Pancreas (tissue), 10 donors: ENCODE measurements at regions not wholly inside any gene's neighbourhood (a gene's known extent, or its start where the extent isn't known, plus 50 kb on each side); places are given as distances from the start of the nearest gene placed in this dataset.

Source experiments
- ATAC-seq, 4 donors: fragments of 200-7000 bp; cut with Tn5 transposase; one replicate each; pipeline versions ENCODE4 v1.8.0 to v1.9.1; 2020; ENCODE audit warnings: mild to moderate bottlenecking in 4 of 4, moderate library complexity in 4 of 4
- DNase-seq, 6 donors: peaks; one replicate each; pipeline ENCODE4 v3.0.0-alpha.2; 2020
- FAIRE-seq: peaks from 2 replicates; lab custom pipeline; 2012; peaks lifted over from hg19 to GRCh38; lab: Jason Lieb, UNC
- H3K27ac ChIP-seq, 4 donors: fragments of 200-600 bp; sonication (generic); 1 replicate in 3 of 4; 2 replicates in 1 of 4; pipeline versions ENCODE4 v1.5.0 to v1.8.0; 2020
- H3K27me3 ChIP-seq, 4 donors: fragments of 200-600 bp; one replicate each; pipeline ENCODE4 v1.8.0; 2021
- H3K36me3 ChIP-seq, 3 donors: fragments of 200-600 bp; sonication (generic) in 1 of 3; one replicate each; pipeline versions ENCODE4 v1.5.0 to v1.8.0; 2020 to 2021
- H3K4me1 ChIP-seq, 3 donors: fragments of 200-600 bp; one replicate each; pipeline ENCODE4 v1.8.0; 2021
- H3K4me3 ChIP-seq, 4 donors: fragments of 200-600 bp; sonication (generic) in 2 of 4; one replicate each; pipeline versions ENCODE4 v1.5.0 to v1.8.0; 2020 to 2021
- H3K9me3 ChIP-seq, 4 donors: fragments of 200-600 bp; one replicate each; pipeline ENCODE4 v1.8.0; 2021
- CTCF ChIP-seq, 4 donors: fragments of 200-600 bp; sonication (generic) in 3 of 4; IDR thresholded peaks; one replicate each; pipeline versions ENCODE4 v1.5.0 to v1.8.0; 2021; ENCODE audit warnings: antibody characterized with exemption in 4 of 4
- WGBS, 2 donors: extraction: QIAGEN DNeasy Blood & Tissue Kit; methylation state at CpG; one replicate each; pipeline ENCODE4 v1.1.7; 2013; 5-methylcytosine and 5-hydroxymethylcytosine counted together
- intact Hi-C, 3 donors: fragments of 100-400 bp; cut with DNase I; formaldehyde crosslinking; loops; one replicate each; pipeline versions ENCODE4 v1.11.1 to v1.14.2; 2022
- donor health status: healthy with polysubstance abuse.
- donor health status: DM: no; HTN: no; CAD: no; lungs with moderate emphysema.
- donor health status: DM: no; HTN: no; CAD: no.
- donor health status: control.
- donor health status: control.
- donor health status: Bipolar disorder and iron deficiency.
- donor health status: DM: yes; HTN: yes; CAD: no.
- donor health status: DM: no; HTN: no; CAD: no.
- donor health status: DM: no; HTN: no; CAD: no.
- donor health status: DM: yes; HTN: yes; CAD: no.

- Histone ChIP-seq H3K27me3 (no peaks in the 10 kb centered on the region), H3K9me3 (no peaks in the 10 kb centered on the region), H3K27ac (no peak overlapping the region), H3K4me3 (no peak overlapping the region), H3K36me3 (no peaks in the 10 kb centered on the region), H3K4me1 (no peaks in the 10 kb centered on the region)
- 79 to 80% methylated on average over 9 of the region's 9 CpGs for WGBS, 2 donors
- DNase-seq, result no peak
- no peak for ATAC-seq
- intact Hi-C loops, result no loop called here
- no peak for FAIRE-seq
- TF ChIP-seq CTCF (IDR thresholded peaks at IDR 0.05), result no peak
Observed at GRCh38 chr3:5270666-5271371, 83.3 kb downstream of the EDEM1 start.

- H3K4me1 ChIP-seq, result no peaks in the 10 kb centered on the region
- DNase-seq, result no peak
- no peaks in the 10 kb centered on the region for H3K36me3 ChIP-seq
- H3K4me3 ChIP-seq, result no peak overlapping the region
- no peak for ATAC-seq
- intact Hi-C loops, result no loop called here
- no peak for FAIRE-seq
- no peaks in the 10 kb centered on the region for H3K9me3 ChIP-seq
- no peaks in the 10 kb centered on the region for H3K27me3 ChIP-seq
- TF ChIP-seq CTCF (IDR thresholded peaks at IDR 0.05), result no peak
- WGBS, 2 donors, result 91 to 95% methylated on average over 4 of the region's 4 CpGs
- H3K27ac ChIP-seq, result no peak overlapping the region
Observed at GRCh38 chr3:5271372-5271683, 83.8 kb downstream of the EDEM1 start.

- FAIRE-seq (no peak), ATAC-seq (no peak), DNase-seq (no peak)
- intact Hi-C loops, result no loop called here
- WGBS, 2 donors, result 37 to 43% methylated on average over 4 of the region's 4 CpGs
- Histone ChIP-seq H3K4me1 (no peaks in the 10 kb centered on the region), H3K4me3 (no peak overlapping the region), H3K9me3 (no peaks in the 10 kb centered on the region), H3K36me3 (no peaks in the 10 kb centered on the region), H3K27ac (no peak overlapping the region), H3K27me3 (no peaks in the 10 kb centered on the region)
- TF ChIP-seq CTCF (IDR thresholded peaks at IDR 0.05), result no peak
Observed at GRCh38 chr3:5272387-5272786, 84.9 kb downstream of the EDEM1 start.

GRCh38 chr3:5274091-5274490 lies 86.6 kb downstream of the EDEM1 start:
- Histone ChIP-seq H3K9me3 (no peaks in the 10 kb centered on the region), H3K4me3 (no peak overlapping the region), H3K36me3 (no peaks in the 10 kb centered on the region), H3K27me3 (no peaks in the 10 kb centered on the region), H3K27ac (no peak overlapping the region), H3K4me1 (no peaks in the 10 kb centered on the region)
- DNase-seq (no peak), FAIRE-seq (no peak), ATAC-seq (no peak)
- intact Hi-C loops, result no loop called here
- no peak for TF ChIP-seq CTCF (IDR thresholded peaks at IDR 0.05)
- 75 to 95% methylated on average over 1 of the region's 1 CpG for WGBS, 2 donors

GRCh38 chr3:5275529-5275928 lies 88.0 kb downstream of the EDEM1 start:
- intact Hi-C loops, result no loop called here
- DNase-seq (no peak), ATAC-seq (no peak), FAIRE-seq (no peak)
- no peak for TF ChIP-seq CTCF (IDR thresholded peaks at IDR 0.05)
- WGBS, 2 donors, result 30 to 35% methylated on average over 2 of the region's 2 CpGs
- Histone ChIP-seq H3K36me3 (no peaks in the 10 kb centered on the region), H3K27me3 (no peaks in the 10 kb centered on the region), H3K4me3 (no peak overlapping the region), H3K4me1 (no peaks in the 10 kb centered on the region), H3K27ac (no peak overlapping the region), H3K9me3 (no peaks in the 10 kb centered on the region)
